GM12878 (cell line): ENCODE measurements at regions not wholly inside any gene's neighbourhood (a gene's known extent, or its start where the extent isn't known, plus 50 kb on each side); places are given as distances from the start of the nearest gene placed in this dataset.

Experiments
- ASH2L ChIP-seq: fragments of 300-600, 200-600 bp; sonication (generic); IDR thresholded peaks from 2 replicates; pipeline ENCODE4 v1.6.1; 2017; ENCODE audit warnings: low read depth, mild to moderate bottlenecking, borderline replicate concordance
- CEBPB ChIP-seq, 2 experiments: fragments of 150-350 bp in 1 of 2; IDR thresholded peaks; 2 replicates each; pipeline ENCODE4 v1.6.1; 2012 to 2014; ENCODE audit warnings: low read depth in 2 of 2, low read length in 2 of 2, borderline replicate concordance in 1 of 2, inconsistent platforms in 1 of 2
- JUND ChIP-seq: IDR thresholded peaks from 2 replicates; pipeline ENCODE4 v1.6.1; 2012; ENCODE audit warnings: low read depth, mild to moderate bottlenecking, low read length, improper control_type of control experiment, moderate library complexity
- POLR2A ChIP-seq: IDR thresholded peaks from 2 replicates; pipeline ENCODE4 v1.6.1; 2011; ENCODE audit warnings: low read depth, mild to moderate bottlenecking, low read length
- POLR2AphosphoS5 ChIP-seq: IDR thresholded peaks from 2 replicates; pipeline ENCODE4 v1.6.1; 2011; ENCODE audit warnings: mild to moderate bottlenecking, low read length, inconsistent platforms
- RAD21 ChIP-seq: IDR thresholded peaks from 2 replicates; pipeline ENCODE4 v1.6.1; 2011; ENCODE audit warnings: mild to moderate bottlenecking, low read depth, low read length, moderate library complexity; ENCODE audit not compliant: insufficient read depth
- SUZ12 ChIP-seq: fragments of 200-600 bp; sonication (generic); IDR thresholded peaks from one replicate; pipeline ENCODE4 v1.6.1; 2018; ENCODE audit warnings: antibody characterized with exemption, mild to moderate bottlenecking; ENCODE audit not compliant: unreplicated experiment
- ZNF217 ChIP-seq: fragments of 450-650 bp; IDR thresholded peaks from 2 replicates; pipeline ENCODE4 v1.6.1; 2017; ENCODE audit warnings: antibody characterized with exemption, mild to moderate bottlenecking
- TF ChIP-seq, protein P1 (sequence below): IDR thresholded peaks from 2 replicates; pipeline ENCODE4 v1.6.1; 2011; ENCODE audit warnings: borderline replicate concordance, low read depth, mild to moderate bottlenecking, moderate library complexity, low read length; ENCODE audit not compliant: insufficient read depth, poor library complexity, severe bottlenecking

- no peak for TF ChIP-seq SUZ12
- TF ChIP-seq CEBPB (IDR thresholded peaks at IDR 0.05; ENCODE audit: borderline replicate concordance in 1 of 2, low read depth in 2 of 2, low read length in 2 of 2): no peak
- TF ChIP-seq RAD21: no peak
- TF ChIP-seq ZNF217: no peak
- TF ChIP-seq, protein P1, sequence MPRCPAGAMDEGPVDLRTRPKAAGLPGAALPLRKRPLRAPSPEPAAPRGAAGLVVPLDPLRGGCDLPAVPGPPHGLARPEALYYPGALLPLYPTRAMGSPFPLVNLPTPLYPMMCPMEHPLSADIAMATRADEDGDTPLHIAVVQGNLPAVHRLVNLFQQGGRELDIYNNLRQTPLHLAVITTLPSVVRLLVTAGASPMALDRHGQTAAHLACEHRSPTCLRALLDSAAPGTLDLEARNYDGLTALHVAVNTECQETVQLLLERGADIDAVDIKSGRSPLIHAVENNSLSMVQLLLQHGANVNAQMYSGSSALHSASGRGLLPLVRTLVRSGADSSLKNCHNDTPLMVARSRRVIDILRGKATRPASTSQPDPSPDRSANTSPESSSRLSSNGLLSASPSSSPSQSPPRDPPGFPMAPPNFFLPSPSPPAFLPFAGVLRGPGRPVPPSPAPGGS: no peak
- no peak for TF ChIP-seq POLR2AphosphoS5
- no peak for TF ChIP-seq JUND
- TF ChIP-seq ASH2L: no peak
- no peak for TF ChIP-seq POLR2A
Observed at GRCh38 chr12:83514372-83514771, 827.7 kb downstream of the TMTC2 start.
